ENCODE measurements at regions not wholly inside any gene's neighbourhood (a gene's known extent, or its start where the extent isn't known, plus 50 kb on each side); places are given as distances from the start of the nearest gene placed in this dataset.

GRCh38 chr17:77736721-77737120, 221.8 kb upstream of the TNRC6C start:
- Histone ChIP-seq H3K4me1 (peaks cover 27 to 31% (median 27%) of the 10 kb centered on the region in 4 donors), H3K4me3 (no peak overlapping the region), H3K27me3 (no peaks in the 10 kb centered on the region), H3K36me3 (no peaks in the 10 kb centered on the region), H3K27ac (no peak overlapping the region), H3K9me3 (peaks cover 0 to 6% (median 2%) of the 10 kb centered on the region in 4 donors)
- ATAC-seq (ENCODE audit: low FRiP score in 2 of 2) (no peak), DNase-seq (peak in 1 of 2 donors; percentile 6)
- WGBS, 2 donors = 61 to 78% methylated on average over 3 to 6 of the region's 6 CpGs
- TF ChIP-seq POLR2A (IDR thresholded peaks at IDR 0.05) (no peak), POLR2AphosphoS5 (IDR thresholded peaks at IDR 0.05) (no peak)

GRCh38 chr17:77737442-77738265, 220.8 kb upstream of the TNRC6C start:
- WGBS, 2 donors = 84 to 85% methylated on average over 20 to 21 of the region's 21 CpGs
- DNase-seq = peak; percentile 49 to 60

GRCh38 chr17:77738751-77739531, 219.6 kb upstream of the TNRC6C start:
- Histone ChIP-seq H3K4me3 (no peak overlapping the region), H3K27me3 (no peaks in the 10 kb centered on the region), H3K36me3 (no peaks in the 10 kb centered on the region), H3K4me1 (peaks cover 25 to 27% (median 26%) of the 10 kb centered on the region in 4 donors), H3K27ac (peak overlapping the region in 1 of 4 donors; percentile 34), H3K9me3 (no peaks in the 10 kb centered on the region)
- ATAC-seq (ENCODE audit: low FRiP score in 2 of 2) = no peak
- no peak for TF ChIP-seq EP300 (IDR thresholded peaks at IDR 0.05)
- TF ChIP-seq POLR2A (IDR thresholded peaks at IDR 0.05) = no peak
- TF ChIP-seq CTCF (IDR thresholded peaks at IDR 0.05) = no peak
- TF ChIP-seq POLR2AphosphoS5 (IDR thresholded peaks at IDR 0.05) = no peak
- 26 to 47% methylated on average over 7 to 8 of the region's 8 CpGs for WGBS, 2 donors
- peak in 1 of 2 donors; percentile 17 for DNase-seq

More at GRCh38 chr17:77737442-77738265, 220.8 kb upstream of the TNRC6C start:
- Histone ChIP-seq H3K27ac (no peak overlapping the region), H3K4me3 (no peak overlapping the region), H3K36me3 (no peaks in the 10 kb centered on the region), H3K27me3 (no peaks in the 10 kb centered on the region), H3K9me3 (peaks cover 0 to 6% (median 0%) of the 10 kb centered on the region in 4 donors), H3K4me1 (peaks cover 27 to 31% (median 27%) of the 10 kb centered on the region in 4 donors)
- ATAC-seq (ENCODE audit: low FRiP score in 2 of 2) = no peak
- TF ChIP-seq POLR2AphosphoS5 (IDR thresholded peaks at IDR 0.05) (no peak), POLR2A (IDR thresholded peaks at IDR 0.05) (no peak), CTCF (IDR thresholded peaks at IDR 0.05) (no peak), EP300 (IDR thresholded peaks at IDR 0.05) (no peak)

- Histone ChIP-seq H3K27ac (no peak overlapping the region), H3K9me3 (no peaks in the 10 kb centered on the region), H3K4me1 (peaks cover 9 to 13% (median 11%) of the 10 kb centered on the region in 4 donors), H3K36me3 (no peaks in the 10 kb centered on the region), H3K27me3 (no peaks in the 10 kb centered on the region), H3K4me3 (no peak overlapping the region)
- DNase-seq (peak in 1 of 2 donors; percentile 6), ATAC-seq (ENCODE audit: low FRiP score in 2 of 2) (no peak)
- 91 to 94% methylated on average over 7 of the region's 7 CpGs for WGBS, 2 donors
- TF ChIP-seq EP300 (IDR thresholded peaks at IDR 0.05) (no peak), POLR2AphosphoS5 (IDR thresholded peaks at IDR 0.05) (no peak), POLR2A (IDR thresholded peaks at IDR 0.05) (no peak), CTCF (IDR thresholded peaks at IDR 0.05) (no peak)
Observed at GRCh38 chr17:77740481-77740880, 218.0 kb upstream of the TNRC6C start.

GRCh38 chr17:77741109-77741508, 217.4 kb upstream of the TNRC6C start:
- TF ChIP-seq CTCF (IDR thresholded peaks at IDR 0.05) (peak in 1 of 6 experiments; percentile 9), POLR2A (IDR thresholded peaks at IDR 0.05) (no peak)
- H3K27me3 ChIP-seq = no peaks in the 10 kb centered on the region
- H3K4me3 ChIP-seq = no peak overlapping the region
- ATAC-seq (ENCODE audit: low FRiP score in 2 of 2) (no peak), DNase-seq (peak in 1 of 2 donors; percentile 21)
- H3K27ac ChIP-seq = no peak overlapping the region
- peaks cover 5 to 9% (median 7%) of the 10 kb centered on the region in 4 donors for H3K4me1 ChIP-seq
- WGBS, 2 donors = 52 to 63% methylated on average over 8 of the region's 8 CpGs
- H3K9me3 ChIP-seq = no peaks in the 10 kb centered on the region
- no peaks in the 10 kb centered on the region for H3K36me3 ChIP-seq

All from upper lobe of left lung (tissue), 6 donors.